ENCODE measurements at regions not wholly inside any gene's neighbourhood (a gene's known extent, or its start where the extent isn't known, plus 50 kb on each side); places are given as distances from the start of the nearest gene placed in this dataset.

DNA sequence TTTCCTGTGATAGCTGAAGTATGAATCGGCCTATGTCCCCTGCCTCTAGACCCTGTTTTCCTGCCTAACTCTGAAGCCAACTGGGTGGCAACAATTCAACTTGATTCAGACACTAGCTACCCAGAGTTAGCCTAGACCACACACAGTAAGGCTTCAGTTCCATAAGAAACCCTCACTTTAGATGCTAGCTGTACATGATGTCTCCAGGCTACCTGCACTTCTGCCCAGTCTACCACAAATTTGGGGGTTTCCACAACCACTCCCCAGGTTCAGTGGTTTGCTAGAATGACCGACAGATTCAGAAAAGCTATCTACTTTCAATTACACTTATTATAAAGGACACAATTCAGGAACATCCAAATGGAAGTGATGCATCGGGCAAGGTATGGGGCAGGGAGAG is 119.4 kb upstream of the VLDLR start:
- no peak for DNase-seq
- in situ Hi-C loops (cut with MboI; ENCODE audit: low pct_ligation_motif_present in 1 of 4, low pct_unique_long_range_greater_than_20kb in 1 of 4, low sequenced_read_pairs in 3 of 4) (loop anchor here in 1 of 4 donors (10.0 kb wide), 1 partner anchor 63 kb away; no protein-coding TSS in a partner anchor), intact Hi-C loops (cut with DNase I; ENCODE audit: low total_unique reads) (no loop called here)
- H3K9me3 ChIP-seq: no peaks in the 10 kb centered on the region
- no peaks in the 10 kb centered on the region for H3K36me3 ChIP-seq
- 83 to 94% methylated on average over 1 to 3 of the region's 3 CpGs for WGBS, 2 donors (ENCODE audit: low coverage in 1 of 2)
- TF ChIP-seq EP300 (IDR thresholded peaks at IDR 0.05; ENCODE audit: low read depth): no peak
- no peak for TF ChIP-seq POLR2A (IDR thresholded peaks at IDR 0.05)
- TF ChIP-seq, protein P1, sequence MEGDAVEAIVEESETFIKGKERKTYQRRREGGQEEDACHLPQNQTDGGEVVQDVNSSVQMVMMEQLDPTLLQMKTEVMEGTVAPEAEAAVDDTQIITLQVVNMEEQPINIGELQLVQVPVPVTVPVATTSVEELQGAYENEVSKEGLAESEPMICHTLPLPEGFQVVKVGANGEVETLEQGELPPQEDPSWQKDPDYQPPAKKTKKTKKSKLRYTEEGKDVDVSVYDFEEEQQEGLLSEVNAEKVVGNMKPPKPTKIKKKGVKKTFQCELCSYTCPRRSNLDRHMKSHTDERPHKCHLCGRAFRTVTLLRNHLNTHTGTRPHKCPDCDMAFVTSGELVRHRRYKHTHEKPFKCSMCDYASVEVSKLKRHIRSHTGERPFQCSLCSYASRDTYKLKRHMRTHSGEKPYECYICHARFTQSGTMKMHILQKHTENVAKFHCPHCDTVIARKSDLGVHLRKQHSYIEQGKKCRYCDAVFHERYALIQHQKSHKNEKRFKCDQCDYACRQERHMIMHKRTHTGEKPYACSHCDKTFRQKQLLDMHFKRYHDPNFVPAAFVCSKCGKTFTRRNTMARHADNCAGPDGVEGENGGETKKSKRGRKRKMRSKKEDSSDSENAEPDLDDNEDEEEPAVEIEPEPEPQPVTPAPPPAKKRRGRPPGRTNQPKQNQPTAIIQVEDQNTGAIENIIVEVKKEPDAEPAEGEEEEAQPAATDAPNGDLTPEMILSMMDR (IDR thresholded peaks at IDR 0.05): no peak
- TF ChIP-seq POLR2AphosphoS5 (IDR thresholded peaks at IDR 0.05): no peak
- no peaks in the 10 kb centered on the region for H3K4me1 ChIP-seq
- H3K27me3 ChIP-seq: no peaks in the 10 kb centered on the region
- H3K4me3 ChIP-seq: no peak overlapping the region
- no peak overlapping the region for H3K27ac ChIP-seq

DNA sequence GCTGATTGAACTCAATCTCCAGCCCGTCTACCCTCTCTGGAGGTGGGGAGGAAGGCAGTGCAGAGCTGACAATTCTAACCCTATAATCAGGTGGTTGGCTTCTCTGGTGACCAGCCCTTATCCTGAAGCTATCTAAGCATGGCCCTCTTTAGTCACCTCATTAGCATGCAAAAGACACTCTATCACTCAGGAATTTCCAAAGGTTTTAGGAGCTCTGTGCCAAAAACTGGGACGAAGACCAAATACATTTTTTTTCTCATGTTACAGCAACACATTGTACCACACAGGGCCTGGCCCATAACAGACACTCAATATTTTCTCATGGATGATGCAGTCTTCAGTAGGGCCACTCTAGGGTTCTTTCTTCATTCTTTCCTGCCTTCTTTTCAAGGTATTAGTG is 118.8 kb upstream of the VLDLR start:
- H3K4me3 ChIP-seq: no peak overlapping the region
- no peaks in the 10 kb centered on the region for H3K27me3 ChIP-seq
- no peak for DNase-seq
- in situ Hi-C loops (cut with MboI; ENCODE audit: low pct_ligation_motif_present in 1 of 4, low pct_unique_long_range_greater_than_20kb in 1 of 4, low sequenced_read_pairs in 3 of 4): loop anchor here in 1 of 4 donors (10.0 kb wide), 1 partner anchor 62 kb away; no protein-coding TSS in a partner anchor
- H3K27ac ChIP-seq: no peak overlapping the region
- H3K9me3 ChIP-seq: no peaks in the 10 kb centered on the region
- intact Hi-C loops (cut with DNase I; ENCODE audit: low total_unique reads): no loop called here
- H3K4me1 ChIP-seq: no peaks in the 10 kb centered on the region
- no peaks in the 10 kb centered on the region for H3K36me3 ChIP-seq
- 71 to 90% methylated on average over 1 to 2 of the region's 2 CpGs for WGBS, 2 donors (ENCODE audit: low coverage in 1 of 2)
- TF ChIP-seq, protein P1 (IDR thresholded peaks at IDR 0.05): no peak
- TF ChIP-seq POLR2AphosphoS5 (IDR thresholded peaks at IDR 0.05) (no peak), EP300 (IDR thresholded peaks at IDR 0.05; ENCODE audit: low read depth) (no peak), POLR2A (IDR thresholded peaks at IDR 0.05) (no peak)

DNA sequence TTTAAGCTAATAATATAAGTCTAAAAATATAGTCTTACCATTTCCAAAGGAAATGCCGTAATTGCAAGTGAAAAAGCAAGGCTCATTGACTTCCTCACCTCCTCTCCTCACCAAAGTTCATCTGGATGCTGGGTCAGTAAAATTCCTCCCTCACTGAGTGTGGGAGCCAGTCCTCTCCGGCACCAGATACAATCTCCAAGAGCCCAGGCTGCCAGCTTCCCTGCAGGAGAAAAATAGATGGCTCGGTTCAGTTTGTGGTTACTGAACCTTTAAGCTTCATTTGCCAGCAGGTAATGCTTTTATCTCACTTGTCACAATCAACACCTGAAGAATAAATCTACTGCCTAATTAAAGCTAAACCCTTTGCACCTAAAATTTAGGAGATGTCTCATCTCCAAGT is 115.3 kb upstream of the VLDLR start:
- WGBS, 2 donors (ENCODE audit: low coverage in 1 of 2): 89% methylated on average over 3 of the region's 3 CpGs; no CpG with 5 or more reads in 1 of the 2 donors
- Histone ChIP-seq H3K4me3 (no peak overlapping the region), H3K27me3 (no peaks in the 10 kb centered on the region), H3K9me3 (no peaks in the 10 kb centered on the region), H3K27ac (no peak overlapping the region), H3K4me1 (no peaks in the 10 kb centered on the region), H3K36me3 (no peaks in the 10 kb centered on the region)
- in situ Hi-C loops (cut with MboI; ENCODE audit: low pct_ligation_motif_present in 1 of 4, low pct_unique_long_range_greater_than_20kb in 1 of 4, low sequenced_read_pairs in 3 of 4): loop anchor here in 1 of 4 donors (10.0 kb wide), 1 partner anchor 58 kb away; no protein-coding TSS in a partner anchor
- TF ChIP-seq, protein P1 (IDR thresholded peaks at IDR 0.05): no peak
- TF ChIP-seq EP300 (IDR thresholded peaks at IDR 0.05; ENCODE audit: low read depth) (no peak), POLR2AphosphoS5 (IDR thresholded peaks at IDR 0.05) (no peak), POLR2A (IDR thresholded peaks at IDR 0.05) (no peak)
- no peak for DNase-seq
- intact Hi-C loops (cut with DNase I; ENCODE audit: low total_unique reads): no loop called here

DNA sequence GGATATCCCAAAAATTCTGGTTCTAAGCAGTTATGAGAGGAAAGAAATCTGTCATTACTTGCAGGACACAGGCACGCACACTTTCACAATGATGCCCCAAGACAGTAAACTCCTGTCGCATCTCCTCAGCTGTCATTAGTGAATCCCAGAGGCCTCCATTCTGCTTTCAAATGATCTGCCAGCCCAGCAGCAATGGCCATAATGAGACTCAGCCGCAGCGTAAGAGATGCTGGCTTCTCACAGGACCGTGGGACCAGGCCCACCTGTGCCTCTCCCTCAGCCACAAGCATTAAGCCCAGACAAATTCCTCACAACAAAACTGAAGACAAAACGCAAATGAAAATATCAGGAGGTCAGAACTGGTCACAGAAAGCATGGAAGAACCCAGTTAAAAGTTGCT is 98.0 kb upstream of the VLDLR start:
- WGBS, 2 donors (ENCODE audit: low coverage in 1 of 2): 92 to 97% methylated on average over 2 to 6 of the region's 6 CpGs
- in situ Hi-C loops (cut with MboI; ENCODE audit: low pct_ligation_motif_present in 1 of 4, low pct_unique_long_range_greater_than_20kb in 1 of 4, low sequenced_read_pairs in 3 of 4): no loop called here
- TF ChIP-seq, protein P1 (IDR thresholded peaks at IDR 0.05): no peak
- TF ChIP-seq EP300 (IDR thresholded peaks at IDR 0.05; ENCODE audit: low read depth): no peak
- TF ChIP-seq POLR2AphosphoS5 (IDR thresholded peaks at IDR 0.05): no peak
- TF ChIP-seq POLR2A (IDR thresholded peaks at IDR 0.05): no peak
- Histone ChIP-seq H3K9me3 (no peaks in the 10 kb centered on the region), H3K4me3 (no peak overlapping the region), H3K27ac (no peak overlapping the region), H3K27me3 (no peaks in the 10 kb centered on the region), H3K4me1 (no peaks in the 10 kb centered on the region), H3K36me3 (no peaks in the 10 kb centered on the region)
- no peak for DNase-seq
- intact Hi-C loops (cut with DNase I; ENCODE audit: low total_unique reads): no loop called here

All from transverse colon (tissue), 4 donors.